ENCODE measurements at regions not wholly inside any gene's neighbourhood (a gene's known extent, or its start where the extent isn't known, plus 50 kb on each side); places are given as distances from the start of the nearest gene placed in this dataset.
"Not testable (repeated sequence)": the region's sequence is repeated elsewhere in the genome, so short reads cannot be mapped to it uniquely, and the experiment has no call there.

DNA sequence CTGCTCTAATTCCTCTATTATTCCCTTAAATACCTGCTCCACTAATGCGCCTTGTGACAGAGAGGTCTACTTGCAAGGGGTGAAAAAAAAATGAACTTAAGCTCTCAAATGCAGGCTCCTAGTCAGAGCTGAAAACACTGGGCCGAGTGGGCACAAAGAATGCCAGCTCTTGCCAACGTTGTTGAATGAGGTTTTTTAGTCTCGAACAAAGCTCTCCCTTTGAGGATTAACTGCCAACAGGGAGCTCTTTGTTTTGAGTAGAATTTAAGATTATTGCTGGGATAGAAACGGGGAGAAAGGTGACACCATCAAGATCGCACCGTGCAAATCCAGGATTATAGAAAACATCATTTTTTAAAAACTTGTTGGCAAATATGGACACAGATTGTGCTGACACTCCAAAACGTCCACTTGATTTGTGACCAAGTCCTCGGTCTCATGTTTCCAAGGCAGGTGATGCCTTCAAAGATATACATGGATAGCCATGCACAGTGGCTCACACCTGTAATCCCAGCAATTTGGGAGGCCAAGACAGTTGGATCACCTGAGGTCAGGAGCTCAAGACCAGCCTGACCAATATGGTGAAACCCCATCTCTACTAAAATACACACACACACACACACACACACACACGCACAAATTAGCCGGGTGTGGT lies 163.2 kb downstream of the BMP7 start:
- no peak for DNase-seq (ENCODE audit: low read depth)

DNA sequence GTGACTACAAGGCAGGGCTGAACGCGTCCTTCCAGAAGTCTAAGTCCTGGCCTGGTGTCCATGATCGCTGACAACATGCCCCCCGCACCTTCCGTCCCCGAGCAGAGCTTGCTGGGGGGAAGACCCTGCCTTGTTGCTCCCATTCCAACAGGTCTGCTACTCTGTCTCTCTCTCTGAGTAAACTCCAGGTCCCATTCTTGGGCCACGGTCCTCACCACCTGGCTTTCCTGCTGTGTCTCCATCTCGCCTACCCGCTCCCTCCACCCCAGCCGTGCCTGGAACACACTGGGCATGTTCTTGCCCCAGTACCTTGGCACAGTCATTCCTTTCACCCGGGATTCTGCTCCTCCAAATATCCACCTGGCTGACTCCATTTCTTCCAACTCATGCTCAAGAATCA lies 162.3 kb downstream of the BMP7 start:
- no peak for DNase-seq (ENCODE audit: low read depth)

GRCh38 chr20:57104651-57105204 lies 161.7 kb downstream of the BMP7 start:
- no peak for DNase-seq (ENCODE audit: low read depth)

- no peak for DNase-seq (ENCODE audit: low read depth)
Observed at GRCh38 chr20:57106030-57106682, 160.3 kb downstream of the BMP7 start.

GRCh38 chr20:57106692-57107091 lies 159.7 kb downstream of the BMP7 start:
- DNase-seq (ENCODE audit: low read depth) = no peak

- DNase-seq (ENCODE audit: low read depth) = no peak
Observed at GRCh38 chr20:57107208-57107607, 159.2 kb downstream of the BMP7 start.

- no peak for DNase-seq (ENCODE audit: low read depth)
Observed at GRCh38 chr20:57108218-57108617, 158.2 kb downstream of the BMP7 start.

- no peak for DNase-seq (ENCODE audit: low read depth)
Observed at GRCh38 chr20:57108742-57109570, 157.5 kb downstream of the BMP7 start.

DNA sequence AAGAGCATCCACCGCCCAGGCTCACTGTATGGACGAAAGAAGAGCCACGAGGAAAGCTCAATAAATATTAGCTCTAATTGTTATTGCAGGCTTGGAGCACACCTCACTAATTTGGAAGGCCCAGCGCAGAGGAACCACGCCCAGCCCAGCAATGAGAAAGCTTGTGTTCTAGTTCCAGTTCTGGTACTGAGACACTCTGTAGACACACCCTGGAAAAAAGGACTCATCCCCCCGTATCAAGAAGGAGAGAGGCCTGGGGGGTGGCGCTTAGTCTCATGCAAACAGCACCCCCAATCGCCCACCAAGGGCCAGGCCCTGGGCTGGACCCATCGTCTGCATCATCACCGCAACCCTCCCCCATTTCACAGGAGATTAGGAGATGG lies 156.9 kb downstream of the BMP7 start:
- no peak for DNase-seq (ENCODE audit: low read depth)

- DNase-seq (ENCODE audit: low read depth) = not testable (repeated sequence)
Observed at GRCh38 chr20:57110121-57111027, 156.1 kb downstream of the BMP7 start.

DNA sequence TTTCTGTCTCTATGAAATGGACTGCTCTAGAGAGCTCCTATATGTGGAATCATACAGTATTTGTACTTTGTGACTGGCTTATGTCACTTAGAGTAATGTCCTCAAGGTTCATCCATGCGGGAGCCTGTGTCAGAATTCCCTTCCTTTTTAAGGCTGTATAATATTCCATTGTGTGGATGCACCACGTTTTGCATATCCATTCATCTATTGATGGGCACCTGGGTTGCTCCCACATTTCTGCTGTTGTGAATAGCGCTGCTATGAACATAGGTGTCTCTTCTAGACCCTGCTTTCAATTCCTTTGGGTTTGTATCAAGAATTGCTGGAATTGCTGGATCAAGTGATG lies 155.4 kb downstream of the BMP7 start:
- DNase-seq (ENCODE audit: low read depth) = no peak

- no peak for DNase-seq (ENCODE audit: low read depth)
Observed at GRCh38 chr20:57112448-57112847, 154.0 kb downstream of the BMP7 start.

DNA sequence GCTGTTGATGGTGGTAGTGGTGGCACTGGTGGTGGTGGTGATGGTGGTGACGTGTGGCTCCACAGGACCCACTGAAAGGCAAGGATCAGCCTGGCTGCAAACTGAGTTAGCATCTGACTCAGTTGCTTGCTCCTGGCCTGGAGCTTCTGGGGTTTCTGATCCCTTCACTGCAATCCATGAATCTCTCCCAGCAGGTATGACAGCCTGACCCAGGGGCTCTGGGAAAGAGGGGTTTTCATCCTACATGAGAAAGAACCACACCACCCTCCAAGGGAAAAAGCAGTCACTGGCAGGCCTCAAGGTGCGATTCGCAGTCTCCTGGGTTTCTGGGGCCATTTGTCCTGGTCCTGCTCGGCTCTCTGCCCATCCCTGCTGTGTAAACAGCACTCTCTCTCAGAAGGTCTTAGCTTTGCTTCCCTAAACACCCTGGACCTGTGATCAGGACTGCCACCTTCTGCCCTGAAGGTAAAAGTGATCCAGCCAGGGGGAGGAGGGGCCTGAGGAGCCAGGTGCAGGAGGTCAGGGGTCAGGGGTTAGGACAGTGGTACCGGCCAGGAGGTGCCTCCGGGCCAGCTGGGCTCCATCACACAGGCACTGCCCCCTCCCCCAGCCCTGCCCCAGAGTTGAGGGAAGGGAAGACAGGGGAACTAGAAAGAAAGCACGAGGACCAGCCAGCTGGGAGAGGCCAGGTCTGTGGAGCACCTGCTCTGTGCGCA lies 152.0 kb downstream of the BMP7 start:
- no peak for DNase-seq (ENCODE audit: low read depth)

DNA sequence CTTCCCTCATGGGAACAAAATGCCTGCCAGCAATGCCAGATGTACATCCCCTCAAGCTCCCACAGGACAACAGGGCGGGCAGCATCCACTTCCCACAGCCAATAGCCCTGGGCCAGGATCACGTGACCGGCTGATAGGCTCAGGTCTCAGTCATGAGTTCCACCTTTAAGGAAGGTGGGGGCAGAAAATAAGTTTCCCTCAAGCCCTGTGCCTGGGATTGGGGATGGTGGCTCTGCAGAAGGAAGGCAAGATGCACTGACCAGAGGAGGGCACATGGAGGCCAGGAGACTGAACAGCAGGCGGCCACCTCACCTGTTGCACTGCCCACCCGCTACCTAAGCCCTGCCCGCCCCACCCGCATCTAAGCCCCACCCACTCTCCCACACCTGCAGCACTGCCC lies 149.1 kb downstream of the BMP7 start:
- DNase-seq (ENCODE audit: low read depth) = no peak

DNA sequence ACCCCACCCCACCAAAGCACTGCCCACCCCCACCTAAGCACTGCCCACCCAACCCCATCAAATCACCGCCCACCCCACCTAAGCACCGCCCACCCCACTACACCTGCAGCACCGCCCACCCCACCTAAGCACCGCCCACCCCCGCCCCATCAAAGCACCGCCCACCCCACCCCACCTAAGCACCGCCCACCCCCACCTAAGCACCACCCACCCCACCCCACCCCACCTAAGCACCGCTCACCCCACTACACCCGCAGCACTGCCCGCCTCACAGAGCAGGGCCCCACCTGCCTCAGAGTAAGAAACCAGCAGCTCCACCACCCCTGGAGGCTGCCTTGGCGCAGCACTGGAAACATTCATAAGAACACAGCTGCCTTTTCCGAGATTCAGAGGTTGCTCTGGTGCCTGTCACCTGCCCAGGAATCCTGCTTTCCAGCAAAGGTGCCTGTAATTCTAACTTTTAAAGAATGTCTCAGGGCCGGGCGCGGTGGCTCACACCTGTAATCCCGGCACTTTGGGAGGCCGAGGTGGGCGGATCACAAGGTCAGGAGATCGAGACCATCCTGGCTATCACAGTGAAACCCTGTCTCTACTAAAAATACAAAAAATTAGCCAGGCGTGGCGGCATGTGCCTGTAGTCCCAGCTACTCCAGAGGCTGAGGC lies 148.2 kb downstream of the BMP7 start:
- no peak for DNase-seq (ENCODE audit: low read depth)
